Kidney tubule cell (primary cell): ENCODE measurements at regions not wholly inside any gene's neighbourhood (a gene's known extent, or its start where the extent isn't known, plus 50 kb on each side); places are given as distances from the start of the nearest gene placed in this dataset.
"Not testable (repeated sequence)": the region's sequence is repeated elsewhere in the genome, so short reads cannot be mapped to it uniquely, and the experiment has no call there.

Experiments used
- DNase-seq: peaks from one replicate; pipeline ENCODE4 v3.0.0-alpha.2; 2018; ENCODE audit warnings: low spot score

DNA sequence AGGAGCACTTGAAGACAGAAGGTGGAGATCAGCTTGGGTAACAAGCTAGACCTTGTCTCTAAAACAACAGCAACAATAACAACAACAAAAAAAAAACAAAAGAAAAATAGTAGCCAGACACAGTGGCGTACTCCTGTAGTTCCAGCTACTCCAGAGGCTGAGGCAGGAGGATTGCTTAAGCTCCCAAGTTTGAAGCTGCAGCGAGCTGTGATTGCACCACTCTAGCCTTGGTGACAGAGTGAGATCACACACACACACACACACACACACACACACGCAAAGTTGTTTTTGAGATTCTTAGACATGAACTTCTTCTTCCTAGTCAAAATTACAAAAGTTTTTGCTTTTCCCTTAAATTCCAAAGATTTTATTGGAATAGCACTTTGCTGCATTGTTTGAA, 93.0 kb upstream of the IGSF10 start:
- no peak for DNase-seq

DNA sequence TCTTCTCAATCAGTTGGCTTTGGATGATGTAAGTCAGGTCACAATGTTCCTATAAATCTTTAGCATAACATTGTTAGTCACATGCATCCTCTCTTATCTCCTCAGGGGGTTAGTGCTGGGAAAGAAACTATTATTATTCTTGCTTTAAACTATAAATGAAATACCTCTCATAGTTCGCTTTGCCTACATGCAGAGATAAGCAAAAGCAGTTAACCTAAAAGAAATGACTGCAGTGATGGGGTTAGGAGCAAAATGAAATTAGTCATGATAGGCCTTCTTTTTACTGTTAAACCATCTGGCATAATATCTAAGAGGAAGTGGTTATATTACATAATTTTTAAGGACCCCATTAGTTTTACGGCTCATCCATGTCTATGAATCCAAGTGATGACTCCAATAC, 91.7 kb upstream of the IGSF10 start:
- no peak for DNase-seq

DNA sequence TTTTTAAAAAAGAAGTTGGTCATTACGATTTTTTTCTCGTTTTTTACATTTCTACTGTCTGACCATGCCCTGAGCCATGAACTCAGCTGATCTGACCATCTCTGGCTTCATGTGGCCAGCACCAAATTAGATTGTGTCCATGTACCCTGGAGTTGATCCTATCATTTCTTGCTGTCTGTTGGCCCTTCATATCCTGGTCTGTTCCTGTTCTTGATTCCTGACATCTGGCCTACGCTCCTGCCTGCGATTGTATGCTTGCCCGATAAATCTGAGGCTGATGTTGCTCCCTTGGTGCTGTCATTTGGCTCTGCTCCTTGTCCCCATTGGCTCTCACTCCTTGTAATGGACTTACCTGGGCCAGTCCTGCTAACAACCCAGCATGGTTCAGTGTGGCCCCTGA, 89.8 kb upstream of the IGSF10 start:
- no peak for DNase-seq

DNA sequence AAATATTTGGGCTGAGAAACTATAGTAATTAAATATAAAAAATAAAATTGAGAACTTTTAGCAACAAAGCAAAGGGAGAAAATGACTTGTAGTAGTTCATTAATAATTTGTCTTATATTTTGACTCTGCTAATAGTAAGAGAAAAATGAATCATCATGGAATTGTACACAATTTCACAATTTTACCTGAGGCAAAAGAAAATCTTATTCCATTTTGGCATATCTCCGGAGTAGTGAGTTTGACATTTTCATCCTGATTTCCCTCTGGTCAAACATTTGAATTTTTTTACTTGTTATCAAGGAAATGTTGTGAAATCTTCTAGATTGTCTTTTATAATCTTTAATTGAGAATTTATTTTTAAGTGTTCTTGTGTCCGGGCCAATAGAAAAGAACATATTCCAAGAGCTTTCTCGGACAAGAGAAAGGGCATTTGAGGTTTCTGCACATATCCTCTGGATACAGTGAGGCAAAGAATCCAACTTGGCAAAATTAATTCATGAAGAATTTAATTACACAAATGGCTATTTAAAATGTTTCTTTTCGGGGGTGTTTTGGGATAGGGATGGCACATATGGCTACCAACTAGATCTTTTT, 89.3 kb upstream of the IGSF10 start:
- DNase-seq, result no peak

DNA sequence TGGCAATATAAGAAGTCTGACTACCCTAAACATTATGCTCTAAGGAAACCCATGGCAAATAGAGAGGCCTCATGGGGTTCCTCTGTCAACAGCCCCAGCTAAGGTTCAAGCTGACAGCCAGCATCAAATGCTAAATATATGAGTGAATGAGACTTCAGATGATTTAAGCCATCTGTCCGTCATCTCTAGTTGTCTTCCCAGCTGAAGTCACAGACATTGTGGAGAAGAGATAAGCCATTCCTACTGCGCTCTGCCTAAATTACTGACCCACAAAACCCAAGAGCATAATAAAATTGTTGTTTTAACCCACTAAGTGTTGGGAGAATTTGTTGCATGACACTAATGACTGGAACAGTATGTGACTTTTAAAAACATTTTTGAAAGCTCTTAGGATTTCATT, 87.3 kb upstream of the IGSF10 start:
- no peak for DNase-seq

DNA sequence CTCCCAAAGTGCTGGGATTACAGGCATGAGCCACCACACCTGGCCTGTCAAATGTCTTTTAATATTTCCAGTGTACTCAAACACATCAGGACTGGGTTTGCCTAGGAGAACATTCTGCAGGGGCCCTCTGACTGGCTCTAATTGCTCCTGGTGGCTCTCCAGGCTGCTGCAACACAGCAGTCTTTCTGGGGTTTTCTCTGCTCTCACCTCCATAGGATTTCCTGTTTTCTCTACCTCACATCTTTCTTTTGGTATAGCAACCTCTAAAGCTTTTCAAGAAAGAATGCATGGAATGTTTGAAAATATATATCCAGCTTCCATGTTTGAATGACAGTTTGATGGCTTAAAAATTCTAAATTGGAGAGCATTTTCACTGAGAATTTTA, 83.3 kb upstream of the IGSF10 start:
- no peak for DNase-seq

DNA sequence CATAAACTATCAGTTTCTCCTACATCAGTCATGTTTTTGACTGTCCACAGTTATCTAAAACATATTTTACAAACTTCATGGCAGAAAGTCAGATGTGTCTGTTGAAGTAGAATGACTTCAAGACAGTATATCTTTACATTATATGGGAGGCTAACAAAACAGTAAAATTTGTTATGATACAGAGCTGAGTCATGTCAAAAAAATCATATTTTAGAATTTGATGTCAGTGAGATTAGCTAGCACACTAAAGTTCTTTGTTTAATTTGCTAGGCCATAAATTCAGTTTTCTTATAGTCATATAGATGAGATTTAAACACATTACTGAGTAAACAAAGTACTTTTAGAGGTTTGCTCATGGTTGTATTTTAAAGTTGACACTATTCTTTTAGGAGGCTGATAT, 80.3 kb upstream of the IGSF10 start:
- no peak for DNase-seq

DNA sequence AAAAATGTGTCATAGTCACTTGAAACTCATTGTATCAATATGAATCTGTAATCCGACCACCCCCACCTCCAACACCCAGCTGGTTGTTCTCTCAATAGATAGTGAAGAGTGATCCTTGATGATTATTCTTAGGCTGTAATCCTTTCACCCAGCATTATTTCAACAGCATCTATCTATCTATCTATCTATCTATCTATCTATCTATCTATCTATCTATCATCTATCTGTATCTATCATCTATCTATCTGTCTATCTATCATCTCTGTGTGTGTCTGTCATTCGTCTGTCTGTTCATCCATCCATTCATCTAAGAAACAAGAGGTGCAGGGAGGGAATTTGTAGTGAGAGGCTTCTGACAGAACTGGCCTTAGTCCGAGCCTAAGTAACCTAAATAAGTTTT, 78.7 kb upstream of the IGSF10 start:
- no peak for DNase-seq

DNA sequence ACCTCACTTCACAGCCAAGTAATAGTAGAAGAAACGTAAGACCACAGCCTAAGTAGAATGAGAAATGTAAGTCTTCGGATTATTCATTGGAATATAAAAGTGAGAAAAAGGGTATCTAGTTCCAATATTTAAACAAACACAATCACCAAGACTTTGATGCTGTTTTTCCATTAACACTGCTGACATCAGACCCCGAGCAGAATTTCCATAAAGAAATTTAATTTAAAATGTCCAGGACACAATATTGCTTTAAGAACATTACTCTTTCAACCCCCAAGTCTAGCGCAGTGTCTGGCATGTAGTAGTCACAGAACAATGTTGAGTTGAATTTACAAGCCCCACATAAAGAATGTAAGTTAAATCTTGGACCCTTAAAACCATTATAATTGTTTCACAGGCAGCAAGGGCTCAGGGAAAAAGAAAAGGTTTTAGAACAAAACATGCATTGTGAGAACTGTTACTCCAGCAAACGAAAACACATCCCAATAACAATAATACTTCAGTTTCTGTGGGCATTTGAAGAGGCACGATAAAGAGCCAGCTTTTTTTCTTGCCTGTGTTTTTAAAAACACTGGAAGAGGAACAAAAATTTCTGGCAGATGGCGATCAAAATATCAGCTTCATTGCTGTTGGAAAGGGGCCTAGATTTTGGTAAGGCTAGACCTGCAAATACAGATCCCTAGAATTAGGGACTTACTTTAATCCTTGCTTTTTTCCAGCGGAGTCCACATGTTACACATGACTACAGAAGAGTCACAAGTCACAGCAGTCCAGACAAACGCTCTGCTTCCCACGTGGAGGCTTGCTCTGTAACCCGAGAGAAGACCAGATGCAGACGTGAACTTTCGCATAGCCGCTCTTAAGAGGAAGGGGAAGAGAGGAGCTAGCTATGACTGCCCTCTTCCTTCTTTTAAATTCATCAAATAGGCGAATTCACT, 77.9 kb upstream of the IGSF10 start:
- DNase-seq, result no peak

DNA sequence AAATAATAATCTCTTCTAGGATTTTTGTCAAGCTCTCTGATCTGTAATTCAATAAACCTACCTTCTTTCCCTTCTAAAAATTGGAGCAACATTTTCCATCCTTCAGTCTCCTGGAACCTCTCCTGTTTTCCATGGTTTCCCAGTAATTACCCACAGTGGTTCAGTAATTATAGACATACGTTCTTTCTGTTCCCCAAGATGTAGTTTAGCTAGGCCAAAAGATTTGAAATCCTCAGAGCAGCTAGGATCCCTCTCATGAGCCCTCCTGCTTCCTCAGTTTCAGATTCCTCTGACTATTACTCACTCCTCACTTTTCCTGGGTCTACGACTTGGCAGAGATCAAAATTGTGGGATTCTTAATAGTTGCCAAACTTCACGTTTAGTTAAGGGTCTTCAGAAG, 76.9 kb upstream of the IGSF10 start:
- peak; percentile 10 for DNase-seq

DNA sequence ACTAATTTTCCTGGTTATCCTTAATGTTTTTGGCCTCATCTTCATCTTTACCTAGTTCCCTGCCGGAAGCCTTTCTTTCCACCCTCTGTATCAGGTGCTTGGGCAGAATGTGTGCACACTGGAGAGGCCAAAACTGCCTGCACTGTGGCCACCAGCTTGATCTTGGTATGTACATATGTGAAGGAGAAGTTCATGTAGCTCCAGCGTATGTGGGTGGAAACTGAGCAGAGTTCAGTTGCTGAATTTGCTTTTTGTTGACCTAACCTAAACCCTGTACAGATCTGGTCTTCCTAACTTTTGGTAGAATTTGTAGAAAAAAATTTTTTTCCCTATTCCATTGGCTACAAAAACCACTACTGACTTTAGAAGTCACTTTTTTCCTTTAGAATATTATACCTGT, 65.9 kb upstream of the IGSF10 start:
- DNase-seq, result no peak

DNA sequence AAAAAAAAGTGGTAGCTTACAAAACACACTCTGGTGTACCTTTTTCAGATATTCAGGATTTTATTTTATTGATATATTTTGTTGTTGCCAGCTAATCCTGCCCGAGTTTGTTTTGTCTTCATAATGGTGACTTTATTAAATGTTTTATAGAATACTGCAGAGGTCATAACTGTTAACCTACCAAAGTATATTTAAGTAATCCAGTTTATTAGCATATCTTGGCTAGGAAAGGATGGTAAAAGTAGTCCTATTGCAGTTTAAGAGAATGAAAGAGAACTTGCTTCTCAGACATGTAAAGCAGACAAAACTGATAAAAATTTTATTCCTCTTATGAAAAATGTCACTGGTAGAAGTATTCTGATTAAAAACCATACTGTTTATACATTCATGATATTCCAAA, 59.2 kb upstream of the IGSF10 start:
- no peak for DNase-seq

DNA sequence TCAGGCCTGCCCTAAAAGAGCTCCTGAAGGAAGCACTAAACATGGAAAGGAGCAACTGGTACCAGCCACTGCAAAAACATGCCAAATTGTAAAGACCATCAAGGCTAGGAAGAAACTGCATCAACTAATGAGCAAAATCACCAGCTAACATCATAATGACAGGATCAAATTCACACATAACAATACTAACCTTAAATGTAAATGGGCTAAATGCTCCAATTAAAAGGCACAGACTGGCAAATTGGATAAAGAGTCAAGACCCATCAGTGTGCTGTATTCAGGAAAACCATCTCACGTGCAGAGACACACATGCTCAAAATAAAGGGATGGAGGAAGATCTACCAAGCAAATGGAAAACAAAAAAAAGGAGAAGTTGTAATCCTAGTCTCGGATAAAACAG, 50.6 kb upstream of the IGSF10 start:
- DNase-seq, result not testable (repeated sequence)
